ENCODE measurements at regions not wholly inside any gene's neighbourhood (a gene's known extent, or its start where the extent isn't known, plus 50 kb on each side); places are given as distances from the start of the nearest gene placed in this dataset.
"Not testable (repeated sequence)": the region's sequence is repeated elsewhere in the genome, so short reads cannot be mapped to it uniquely, and the experiment has no call there.

GRCh38 chr16:59463776-59464175, 729.7 kb upstream of the GOT2 start:
- Histone ChIP-seq H3K4me1 (no peaks in the 10 kb centered on the region), H3K27ac (no peak overlapping the region), H3K4me3 (no peak overlapping the region), H3K9me3 (no peaks in the 10 kb centered on the region), H3K36me3 (no peaks in the 10 kb centered on the region), H3K27me3 (replicated peaks in 1 of 7) (no peaks in the 10 kb centered on the region)
- intact Hi-C loops (cut with DNase I; ENCODE audit: low total_unique reads) = no loop called here
- no peak for DNase-seq
- no peak for TF ChIP-seq POLR2AphosphoS5 (IDR thresholded peaks at IDR 0.05)
- no peak for TF ChIP-seq POLR2A (IDR thresholded peaks at IDR 0.05)
- no peak for TF ChIP-seq CTCF (IDR thresholded peaks at IDR 0.05 in 8 of 11, conservative IDR thresholded peaks at IDR 0.05 in 3 of 11)

- Histone ChIP-seq H3K36me3 (no peaks in the 10 kb centered on the region), H3K27me3 (replicated peaks in 1 of 7) (no peaks in the 10 kb centered on the region), H3K9me3 (no peaks in the 10 kb centered on the region), H3K4me3 (no peak overlapping the region), H3K27ac (no peak overlapping the region), H3K4me1 (no peaks in the 10 kb centered on the region)
- TF ChIP-seq CTCF (IDR thresholded peaks at IDR 0.05 in 8 of 11, conservative IDR thresholded peaks at IDR 0.05 in 3 of 11) = no peak
- no peak for TF ChIP-seq POLR2AphosphoS5 (IDR thresholded peaks at IDR 0.05)
- no peak for TF ChIP-seq POLR2A (IDR thresholded peaks at IDR 0.05)
- WGBS, 5 donors = 77 to 87% (median 82%) methylated on average over 5 of the region's 5 CpGs
- DNase-seq = no peak
- intact Hi-C loops (cut with DNase I; ENCODE audit: low total_unique reads) = no loop called here
These were observed 725.7 kb upstream of the GOT2 start for GRCh38 chr16:59459806-59460205.

- 71 to 88% (median 79%) methylated on average over 1 of the region's 1 CpG for WGBS, 5 donors
- H3K27me3 ChIP-seq (replicated peaks in 1 of 7) = no peaks in the 10 kb centered on the region
- intact Hi-C loops (cut with DNase I; ENCODE audit: low total_unique reads) = no loop called here
These were observed 721.4 kb upstream of the GOT2 start for GRCh38 chr16:59455497-59455896.

GRCh38 chr16:59450513-59450912, 716.4 kb upstream of the GOT2 start:
- intact Hi-C loops (cut with DNase I; ENCODE audit: low total_unique reads); H3K27ac ChIP-seq: not testable (repeated sequence)

More at GRCh38 chr16:59455497-59455896, 721.4 kb upstream of the GOT2 start:
- H3K9me3 ChIP-seq = peaks cover 0 to 18% (median 3%) of the 10 kb centered on the region in 8 donors
- no peak for DNase-seq
- H3K27ac ChIP-seq = no peak overlapping the region
- no peak for TF ChIP-seq POLR2AphosphoS5 (IDR thresholded peaks at IDR 0.05)
- no peak for TF ChIP-seq POLR2A (IDR thresholded peaks at IDR 0.05)
- TF ChIP-seq CTCF (IDR thresholded peaks at IDR 0.05 in 8 of 11, conservative IDR thresholded peaks at IDR 0.05 in 3 of 11) = no peak
- H3K36me3 ChIP-seq = no peaks in the 10 kb centered on the region
- H3K4me1 ChIP-seq = no peaks in the 10 kb centered on the region
- H3K4me3 ChIP-seq = no peak overlapping the region

DNA sequence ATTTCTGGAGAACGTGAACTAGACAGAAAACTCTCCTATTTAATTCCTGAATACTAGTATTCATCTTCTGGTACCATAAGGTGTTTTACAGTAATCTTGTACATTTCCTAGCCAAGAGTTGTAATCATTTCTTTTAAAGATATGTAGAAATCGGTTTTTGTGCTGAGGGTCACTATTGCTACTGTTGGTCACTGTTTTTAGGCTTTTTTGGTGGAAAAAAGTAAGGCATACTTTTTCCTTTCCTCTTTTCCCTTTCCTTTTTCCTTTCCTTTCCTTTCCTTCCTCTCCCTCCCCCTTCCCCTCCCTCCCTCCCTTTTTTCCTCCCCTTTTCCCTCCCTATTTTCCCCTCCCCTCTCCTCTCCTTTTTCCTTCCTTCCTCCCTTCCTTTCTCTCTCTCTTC, 706.4 kb upstream of the GOT2 start:
- DNase-seq = no peak
- H3K4me1 ChIP-seq = no peaks in the 10 kb centered on the region
- TF ChIP-seq POLR2A (IDR thresholded peaks at IDR 0.05) = no peak
- no peak for TF ChIP-seq CTCF (IDR thresholded peaks at IDR 0.05 in 8 of 11, conservative IDR thresholded peaks at IDR 0.05 in 3 of 11)
- no peak for TF ChIP-seq POLR2AphosphoS5 (IDR thresholded peaks at IDR 0.05)
- peaks cover 0 to 19% (median 7%) of the 10 kb centered on the region in 8 donors for H3K9me3 ChIP-seq
- H3K27ac ChIP-seq = no peak overlapping the region
- H3K4me3 ChIP-seq = no peak overlapping the region
- H3K27me3 ChIP-seq (replicated peaks in 1 of 7) = no peaks in the 10 kb centered on the region
- intact Hi-C loops (cut with DNase I; ENCODE audit: low total_unique reads) = no loop called here
- H3K36me3 ChIP-seq = no peaks in the 10 kb centered on the region
- 68 to 80% (median 79%) methylated on average over 2 of the region's 2 CpGs for WGBS, 5 donors

More at GRCh38 chr16:59450513-59450912, 716.4 kb upstream of the GOT2 start:
- H3K4me3 ChIP-seq; H3K27me3 ChIP-seq (replicated peaks in 1 of 7); H3K4me1 ChIP-seq; H3K36me3 ChIP-seq; DNase-seq: not testable (repeated sequence)
- H3K9me3 ChIP-seq = peaks cover 0 to 22% (median 3%) of the 10 kb centered on the region in 8 donors
- WGBS, 5 donors = 88 to 97% (median 96%) methylated on average over 5 of the region's 5 CpGs
